Progenitor cell of endocrine pancreas (in vitro differentiated cells): ENCODE measurements at regions not wholly inside any gene's neighbourhood (a gene's known extent, or its start where the extent isn't known, plus 50 kb on each side); places are given as distances from the start of the nearest gene placed in this dataset.

Experiments
- DNase-seq: peaks from one replicate; pipeline ENCODE4 v3.0.0; 2021; ENCODE audit warnings: low spot score; ENCODE audit not compliant: unreplicated experiment
- H3K27ac Mint-ChIP-seq: 2 replicates; pipeline ENCODE4 v1.8.0; 2021; ENCODE audit warnings: mild to moderate bottlenecking, moderate library complexity, mixed read lengths
- H3K27me3 Mint-ChIP-seq: 2 replicates; pipeline ENCODE4 v1.8.0; 2021; ENCODE audit warnings: mixed read lengths
- H3K36me3 Mint-ChIP-seq: 2 replicates; pipeline ENCODE4 v1.8.0; 2022; ENCODE audit warnings: mixed read lengths; ENCODE audit not compliant: insufficient read depth
- H3K4me1 Mint-ChIP-seq: 2 replicates; pipeline ENCODE4 v1.8.0; 2021; ENCODE audit warnings: low read depth, mixed read lengths
- H3K4me3 Mint-ChIP-seq: 2 replicates; pipeline ENCODE4 v1.8.0; 2021; ENCODE audit warnings: low read depth, mild to moderate bottlenecking, moderate library complexity, mixed read lengths
- H3K9me3 Mint-ChIP-seq: 2 replicates; pipeline ENCODE4 v1.8.0; 2021; ENCODE audit warnings: low read depth, mixed read lengths
- TF ChIP-seq, protein P1 (sequence below): fragments of 200-600 bp; sonication (generic); IDR thresholded peaks from one replicate; pipeline ENCODE4 v1.5.0; 2021; ENCODE audit warnings: antibody characterized with exemption, mild to moderate bottlenecking; ENCODE audit not compliant: unreplicated experiment

DNA sequence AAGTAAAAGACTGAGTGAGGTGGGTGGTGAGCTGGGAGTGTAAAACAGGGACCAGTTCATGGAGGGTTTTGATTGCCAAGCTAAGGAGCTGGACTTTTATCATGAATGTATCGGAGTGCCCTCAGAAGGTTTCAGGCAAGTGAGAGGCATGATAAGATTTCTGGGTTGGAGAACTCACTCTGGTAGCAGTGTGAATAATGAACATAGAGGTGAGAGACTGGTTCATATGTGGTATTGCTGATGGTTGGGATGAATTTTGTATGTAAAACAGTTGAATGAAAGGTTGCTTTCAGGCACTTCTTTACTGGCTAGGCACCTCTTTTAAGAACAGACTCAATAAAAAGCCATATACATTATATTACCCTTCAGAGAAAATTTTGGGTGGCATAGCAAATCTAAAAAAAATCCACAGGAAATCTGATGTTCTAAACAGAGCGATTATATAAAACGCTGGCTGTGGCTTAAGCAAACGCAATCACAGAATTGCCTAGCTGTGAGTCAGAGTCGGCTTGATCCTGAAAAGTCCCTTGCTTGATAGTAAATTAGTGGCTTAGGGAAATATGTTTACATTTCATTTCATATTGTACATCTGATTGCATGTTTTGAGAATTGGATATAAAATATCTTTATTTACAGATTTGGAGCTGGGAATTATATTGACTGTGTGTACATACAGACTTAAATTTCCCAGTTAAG, 92.9 kb upstream of the HDAC9 start:
- TF ChIP-seq, protein P1, sequence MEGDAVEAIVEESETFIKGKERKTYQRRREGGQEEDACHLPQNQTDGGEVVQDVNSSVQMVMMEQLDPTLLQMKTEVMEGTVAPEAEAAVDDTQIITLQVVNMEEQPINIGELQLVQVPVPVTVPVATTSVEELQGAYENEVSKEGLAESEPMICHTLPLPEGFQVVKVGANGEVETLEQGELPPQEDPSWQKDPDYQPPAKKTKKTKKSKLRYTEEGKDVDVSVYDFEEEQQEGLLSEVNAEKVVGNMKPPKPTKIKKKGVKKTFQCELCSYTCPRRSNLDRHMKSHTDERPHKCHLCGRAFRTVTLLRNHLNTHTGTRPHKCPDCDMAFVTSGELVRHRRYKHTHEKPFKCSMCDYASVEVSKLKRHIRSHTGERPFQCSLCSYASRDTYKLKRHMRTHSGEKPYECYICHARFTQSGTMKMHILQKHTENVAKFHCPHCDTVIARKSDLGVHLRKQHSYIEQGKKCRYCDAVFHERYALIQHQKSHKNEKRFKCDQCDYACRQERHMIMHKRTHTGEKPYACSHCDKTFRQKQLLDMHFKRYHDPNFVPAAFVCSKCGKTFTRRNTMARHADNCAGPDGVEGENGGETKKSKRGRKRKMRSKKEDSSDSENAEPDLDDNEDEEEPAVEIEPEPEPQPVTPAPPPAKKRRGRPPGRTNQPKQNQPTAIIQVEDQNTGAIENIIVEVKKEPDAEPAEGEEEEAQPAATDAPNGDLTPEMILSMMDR = no peak
- DNase-seq = no peak
- no peak overlapping the region for H3K27ac Mint-ChIP-seq
- no peak overlapping the region for H3K4me3 Mint-ChIP-seq
- H3K36me3 Mint-ChIP-seq = no peaks in the 10 kb centered on the region
- H3K27me3 Mint-ChIP-seq = no peaks in the 10 kb centered on the region
- peaks cover 2% of the 10 kb centered on the region for H3K4me1 Mint-ChIP-seq
- no peaks in the 10 kb centered on the region for H3K9me3 Mint-ChIP-seq

DNA sequence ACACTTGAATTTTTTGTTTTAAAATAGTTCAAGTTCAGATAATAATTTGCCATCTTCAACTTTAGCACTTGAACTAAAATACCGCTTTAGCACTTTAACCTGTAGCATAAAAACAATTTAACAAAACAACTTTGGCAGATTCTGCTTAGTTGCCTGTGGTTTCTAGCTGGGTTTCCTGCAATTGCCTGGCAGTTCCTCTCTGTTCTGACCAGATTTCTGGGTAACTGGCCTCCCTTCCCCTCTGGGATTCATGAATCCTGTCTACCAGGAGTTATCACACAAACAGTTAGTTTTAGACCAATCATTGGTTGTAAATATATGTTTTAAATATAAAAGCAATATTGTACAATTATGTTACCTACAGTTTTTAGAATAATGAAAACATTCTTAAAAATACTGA, 89.8 kb upstream of the HDAC9 start:
- H3K9me3 Mint-ChIP-seq = no peaks in the 10 kb centered on the region
- peaks cover 2% of the 10 kb centered on the region for H3K4me1 Mint-ChIP-seq
- no peak overlapping the region for H3K4me3 Mint-ChIP-seq
- TF ChIP-seq, protein P1 = no peak
- H3K36me3 Mint-ChIP-seq = no peaks in the 10 kb centered on the region
- DNase-seq = no peak
- no peaks in the 10 kb centered on the region for H3K27me3 Mint-ChIP-seq
- no peak overlapping the region for H3K27ac Mint-ChIP-seq

DNA sequence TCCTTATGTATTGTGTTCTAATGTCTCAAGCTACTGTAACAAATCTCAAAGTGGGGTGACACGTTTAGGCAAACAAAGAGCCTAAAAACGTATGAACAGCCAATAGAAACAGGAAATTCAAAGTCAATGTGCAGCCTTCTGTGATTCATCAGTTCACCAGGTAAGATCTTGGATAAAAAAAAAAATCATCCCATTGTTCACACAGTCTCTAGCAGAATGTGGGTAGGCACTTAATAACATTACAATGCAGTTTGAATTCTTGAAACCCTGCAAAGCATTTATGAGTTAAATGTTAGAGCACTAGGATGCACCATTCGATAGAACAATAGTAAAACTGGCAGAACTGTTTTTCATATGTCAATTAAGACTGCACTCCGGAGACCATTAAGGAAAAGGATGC, 88.2 kb upstream of the HDAC9 start:
- Mint-ChIP-seq H3K9me3 (no peaks in the 10 kb centered on the region), H3K27me3 (no peaks in the 10 kb centered on the region), H3K36me3 (no peaks in the 10 kb centered on the region), H3K27ac (no peak overlapping the region), H3K4me3 (no peak overlapping the region), H3K4me1 (peaks cover 2% of the 10 kb centered on the region)
- TF ChIP-seq, protein P1 = no peak
- DNase-seq = no peak

DNA sequence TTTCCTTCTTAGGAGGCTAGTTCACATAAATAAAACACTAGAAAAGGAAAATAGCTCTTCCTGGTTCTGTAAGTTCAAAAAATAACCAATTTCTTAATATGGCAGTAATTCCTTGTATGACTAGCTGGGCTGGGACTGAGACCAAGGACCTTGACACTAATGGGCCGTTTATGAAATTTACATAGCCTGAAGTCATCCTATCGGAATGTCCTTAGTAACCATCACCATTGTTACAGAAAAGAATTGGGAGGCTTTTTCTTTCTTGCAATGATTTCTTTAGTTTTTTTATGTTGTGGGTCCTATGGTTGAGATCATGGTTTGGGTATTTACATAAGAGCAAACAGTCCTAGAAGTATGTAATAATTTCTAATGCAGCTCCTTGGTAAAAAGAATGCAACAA, 87.1 kb upstream of the HDAC9 start:
- H3K27me3 Mint-ChIP-seq = no peaks in the 10 kb centered on the region
- H3K27ac Mint-ChIP-seq = no peak overlapping the region
- TF ChIP-seq, protein P1 = no peak
- peaks cover 2% of the 10 kb centered on the region for H3K4me1 Mint-ChIP-seq
- no peak overlapping the region for H3K4me3 Mint-ChIP-seq
- no peaks in the 10 kb centered on the region for H3K36me3 Mint-ChIP-seq
- H3K9me3 Mint-ChIP-seq = no peaks in the 10 kb centered on the region
- no peak for DNase-seq

DNA sequence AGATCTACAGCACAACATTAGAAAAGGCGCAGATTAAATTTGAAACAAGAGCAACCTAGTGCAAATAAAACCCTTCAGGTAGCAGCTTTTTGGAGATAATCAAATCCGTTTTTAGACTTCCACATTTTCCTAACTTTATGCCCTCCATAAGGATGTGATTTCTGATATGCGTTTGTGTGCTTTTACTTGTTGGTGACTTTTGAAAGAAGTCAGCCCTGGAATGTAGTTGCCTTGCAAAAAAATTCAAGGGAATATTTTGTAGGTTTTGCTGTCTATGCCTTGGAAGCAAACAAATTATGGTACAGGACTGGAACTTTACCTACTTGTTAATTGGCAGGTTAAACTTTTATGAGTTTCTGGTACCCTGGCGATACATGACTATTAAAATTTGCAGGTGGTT, 86.7 kb upstream of the HDAC9 start:
- H3K9me3 Mint-ChIP-seq = no peaks in the 10 kb centered on the region
- H3K4me3 Mint-ChIP-seq = no peak overlapping the region
- H3K36me3 Mint-ChIP-seq = no peaks in the 10 kb centered on the region
- H3K27me3 Mint-ChIP-seq = no peaks in the 10 kb centered on the region
- TF ChIP-seq, protein P1 = no peak
- no peak for DNase-seq
- H3K27ac Mint-ChIP-seq = no peak overlapping the region
- H3K4me1 Mint-ChIP-seq = peaks cover 2% of the 10 kb centered on the region
